H1 (cell line): ENCODE measurements at regions not wholly inside any gene's neighbourhood (a gene's known extent, or its start where the extent isn't known, plus 50 kb on each side); places are given as distances from the start of the nearest gene placed in this dataset.

ENCODE experiments used
- CTCF ChIA-PET: fragments of 300-600 bp; sonication (Branson Sonifier 250); formaldehyde crosslinking; loops from one replicate; lab custom pipeline; 2021; ENCODE audit not compliant: partially characterized antibody; lab: Charles Lee
- POLR2A ChIA-PET: fragments of 300-600 bp; sonication (Branson Sonifier 250); formaldehyde crosslinking; loops from one replicate; lab custom pipeline; 2021; ENCODE audit warnings: inconsistent platforms; ENCODE audit not compliant: partially characterized antibody; lab: Charles Lee
- DNase-seq, 2 experiments: peaks; one replicate each; pipeline versions ENCODE4 v3.0.0 to v3.0.0-alpha.2; 2010 to 2022; ENCODE audit warnings: low spot score in 2 of 2, low read depth in 1 of 2, mixed read lengths in 1 of 2
- FAIRE-seq: peaks from 2 replicates; lab custom pipeline; 2011; peaks lifted over from hg19 to GRCh38; lab: Jason Lieb, UNC
- H2AFZ ChIP-seq: 2 replicates; pipeline ENCODE4 v1.8.1; 2012; ENCODE audit warnings: low read length, inconsistent platforms
- H2AK5ac ChIP-seq: 2 replicates; pipeline ENCODE4 v1.6.1; 2013; ENCODE audit warnings: low read depth, low read length
- H2BK120ac ChIP-seq: replicated peaks from 2 replicates; pipeline ENCODE3; 2013; ENCODE audit warnings: low read depth, low read length, inconsistent platforms
- H2BK12ac ChIP-seq: 2 replicates; pipeline ENCODE4 v1.6.1; 2013; ENCODE audit warnings: low read depth, low read length
- H2BK15ac ChIP-seq: 2 replicates; pipeline ENCODE4 v1.6.1; 2013; ENCODE audit warnings: low read length
- H2BK20ac ChIP-seq: 2 replicates; pipeline ENCODE4 v1.6.1; 2013; ENCODE audit warnings: low read length
- H2BK5ac ChIP-seq: 2 replicates; pipeline ENCODE4 v1.6.1; 2013; ENCODE audit warnings: low read depth, low read length
- H3K14ac ChIP-seq: 2 replicates; pipeline ENCODE4 v1.6.1; 2013; ENCODE audit warnings: inconsistent platforms; ENCODE audit not compliant: insufficient read length
- H3K18ac ChIP-seq: 2 replicates; pipeline ENCODE4 v1.6.1; 2013; ENCODE audit warnings: low read length; ENCODE audit errors: extremely low read depth
- H3K23ac ChIP-seq: 2 replicates; pipeline ENCODE4 v1.6.1; 2013; ENCODE audit warnings: inconsistent platforms; ENCODE audit not compliant: insufficient read length
- H3K23me2 ChIP-seq: 2 replicates; pipeline ENCODE4 v1.6.1; 2013; ENCODE audit warnings: low read depth, low read length
- H3K27ac ChIP-seq: 2 replicates; pipeline ENCODE4 v1.6.1; 2011; ENCODE audit warnings: low read depth, low read length, inconsistent platforms
- H3K27me3 ChIP-seq, 4 experiments: replicated peaks in 1 of 4; 1 replicate in 1 of 4; 2 replicates in 3 of 4; pipeline versions ENCODE4 v1.6.1 to v1.8.1; 2011 to 2013; ENCODE audit warnings: low read length in 3 of 4, mild to moderate bottlenecking in 3 of 4, inconsistent platforms in 2 of 4, mixed read lengths in 2 of 4, moderate library complexity in 1 of 4; ENCODE audit not compliant: control insufficient read depth in 3 of 4, insufficient read depth in 3 of 4; ENCODE audit errors: extremely low read depth in 1 of 4
- H3K36me3 ChIP-seq, 4 experiments: 2 replicates each; pipeline versions ENCODE4 v1.6.1 to v1.8.1; 2011 to 2013; ENCODE audit warnings: mild to moderate bottlenecking in 4 of 4, low read length in 3 of 4, moderate library complexity in 2 of 4, control low read depth in 1 of 4, inconsistent platforms in 1 of 4; ENCODE audit not compliant: insufficient read depth in 4 of 4, control insufficient read depth in 2 of 4
- H3K4ac ChIP-seq: replicated peaks from 2 replicates; pipeline ENCODE3; 2013; ENCODE audit warnings: low read length, low read depth, mixed read lengths, inconsistent platforms; ENCODE audit not compliant: insufficient read length
- H3K4me1 ChIP-seq, 4 experiments: replicated peaks in 1 of 4; 1 replicate in 1 of 4; 2 replicates in 3 of 4; pipeline versions ENCODE4 v1.6.1 to v1.8.1; 2011 to 2013; ENCODE audit warnings: low read length in 3 of 4, inconsistent platforms in 2 of 4, mixed read lengths in 1 of 4; ENCODE audit not compliant: insufficient read depth in 4 of 4, control insufficient read depth in 3 of 4
- H3K4me2 ChIP-seq, 2 experiments: 2 replicates each; pipeline versions ENCODE4 v1.6.1 to v1.8.1; 2011 to 2013; ENCODE audit warnings: low read depth in 2 of 2, low read length in 2 of 2, control low read depth in 1 of 2, inconsistent platforms in 1 of 2, mild to moderate bottlenecking in 1 of 2; ENCODE audit not compliant: insufficient read depth in 1 of 2
- H3K4me3 ChIP-seq, 4 experiments: fragments of 200-600, 300-600 bp in 1 of 4; sonication (generic), shearing (Covaris generic), sonication (Bioruptor Twin) in 1 of 4; 2 replicates each; pipeline versions ENCODE4 v1.5.1 to v1.8.1; 2011 to 2016; ENCODE audit warnings: low read length in 4 of 4, low read depth in 3 of 4, control low read depth in 2 of 4, inconsistent platforms in 2 of 4, mild to moderate bottlenecking in 2 of 4, mixed read lengths in 1 of 4, moderate library complexity in 1 of 4; ENCODE audit not compliant: insufficient read depth in 2 of 4; ENCODE audit errors: extremely low read depth in 1 of 4
- H3K56ac ChIP-seq: replicated peaks from 2 replicates; pipeline ENCODE3; 2013; ENCODE audit warnings: low read depth, mild to moderate bottlenecking, mixed read lengths, low read length, inconsistent platforms; ENCODE audit not compliant: insufficient read length
- H3K79me1 ChIP-seq: 2 replicates; pipeline ENCODE4 v1.6.1; 2013; ENCODE audit warnings: low read depth, low read length, control low read depth
- H3K79me2 ChIP-seq, 2 experiments: 2 replicates each; pipeline versions ENCODE4 v1.6.1 to v1.8.1; 2012 to 2013; ENCODE audit warnings: low read length in 2 of 2, mild to moderate bottlenecking in 2 of 2, inconsistent platforms in 1 of 2; ENCODE audit not compliant: insufficient read depth in 2 of 2, control insufficient read depth in 1 of 2
- H3K9ac ChIP-seq, 4 experiments: replicated peaks in 1 of 4; 1 replicate in 1 of 4; 2 replicates in 3 of 4; pipeline versions ENCODE4 v1.6.1 to v1.8.1; 2011 to 2013; ENCODE audit warnings: low read depth in 3 of 4, low read length in 3 of 4, control low read depth in 2 of 4, mild to moderate bottlenecking in 2 of 4, moderate library complexity in 2 of 4, inconsistent platforms in 1 of 4; ENCODE audit errors: extremely low read depth in 1 of 4
- H3K9me3 ChIP-seq, 2 experiments: 2 replicates each; pipeline versions ENCODE4 v1.6.1 to v1.8.1; 2012 to 2013; ENCODE audit warnings: mild to moderate bottlenecking in 2 of 2, moderate library complexity in 2 of 2, control low read depth in 1 of 2, inconsistent platforms in 1 of 2, low read depth in 1 of 2, low read length in 1 of 2, mixed read lengths in 1 of 2; ENCODE audit not compliant: insufficient read depth in 2 of 2
- H4K20me1 ChIP-seq, 2 experiments: replicated peaks in 1 of 2; 2 replicates each; pipeline versions ENCODE3 to v1.8.1; 2011 to 2013; ENCODE audit warnings: inconsistent platforms in 2 of 2, low read length in 2 of 2, mild to moderate bottlenecking in 1 of 2; ENCODE audit not compliant: insufficient read depth in 2 of 2, control insufficient read depth in 1 of 2
- H4K5ac ChIP-seq: 2 replicates; pipeline ENCODE4 v1.6.1; 2013; ENCODE audit warnings: low read length, low read depth, mixed read lengths, inconsistent platforms; ENCODE audit not compliant: insufficient read length
- H4K8ac ChIP-seq: 2 replicates; pipeline ENCODE4 v1.8.0; 2013; ENCODE audit warnings: mild to moderate bottlenecking, moderate library complexity, low read length, inconsistent platforms; ENCODE audit not compliant: insufficient read depth; ENCODE audit errors: extremely low read depth
- H4K91ac ChIP-seq: replicated peaks from 2 replicates; pipeline ENCODE3; 2013; ENCODE audit warnings: low read length, mixed read lengths, inconsistent platforms; ENCODE audit not compliant: insufficient read length
- BACH1 ChIP-seq: IDR thresholded peaks from 2 replicates; pipeline ENCODE4 v1.6.1; 2012; ENCODE audit warnings: low read length, improper control_type of control experiment
- BCL11A ChIP-seq, 2 experiments: IDR thresholded peaks; one replicate each; pipeline ENCODE4 v1.6.1; 2011; ENCODE audit warnings: low read depth in 2 of 2, low read length in 2 of 2, mild to moderate bottlenecking in 2 of 2
- NRF1 ChIP-seq: IDR thresholded peaks from 2 replicates; pipeline ENCODE4 v1.6.1; 2011; ENCODE audit warnings: mild to moderate bottlenecking, low read depth, low read length, improper control_type of control experiment
- USF2 ChIP-seq: IDR thresholded peaks from 2 replicates; pipeline ENCODE4 v1.6.1; 2011; ENCODE audit warnings: low read length, improper control_type of control experiment
- ZNF274 ChIP-seq: IDR thresholded peaks from 2 replicates; pipeline ENCODE4 v1.7.0; 2012; ENCODE audit warnings: low read length, borderline replicate concordance; ENCODE audit errors: extremely low read depth
- WGBS, 2 experiments: shearing (Covaris generic) in 1 of 2; methylation state at CpG; one replicate each; pipeline versions ENCODE4 v1.1.6 to v1.1.7; 2013 to 2015; ENCODE audit warnings: low lambda C conversion rate in 2 of 2, mixed read lengths in 2 of 2, inconsistent platforms in 1 of 2, low coverage in 1 of 2, missing lambda C conversion rate in 1 of 2; ENCODE audit not compliant: insufficient replicate concordance in 2 of 2, insufficient coverage in 1 of 2, insufficient read length in 1 of 2; ENCODE audit errors: extremely low coverage in 1 of 2, missing lambda C conversion rate in 1 of 2; 5-methylcytosine and 5-hydroxymethylcytosine counted together

- Histone ChIP-seq H2BK120ac (no peak overlapping the region), H4K20me1 (no peaks in the 10 kb centered on the region), H3K27me3 (no peaks in the 10 kb centered on the region), H4K5ac (no peak overlapping the region), H3K79me2 (no peaks in the 10 kb centered on the region), H3K4me1 (no peaks in the 10 kb centered on the region), H2BK20ac (no peak overlapping the region), H3K36me3 (no peaks in the 10 kb centered on the region), H3K79me1 (no peaks in the 10 kb centered on the region), H2AK5ac (no peak overlapping the region), H3K23me2 (no peaks in the 10 kb centered on the region), H4K8ac (no peak overlapping the region), H3K18ac (no peak overlapping the region), H3K23ac (no peak overlapping the region), H2AFZ (no peak overlapping the region), H3K4me2 (no peak overlapping the region), H2BK15ac (no peak overlapping the region), H4K91ac (no peak overlapping the region), H2BK5ac (no peak overlapping the region), H3K14ac (no peak overlapping the region), H3K9me3 (peaks cover 78 to 97% of the 10 kb centered on the region in 2 experiments), H3K9ac (no peak overlapping the region), H3K4me3 (no peak overlapping the region), H3K4ac (no peak overlapping the region), H3K56ac (no peak overlapping the region), H3K27ac (no peak overlapping the region), H2BK12ac (no peak overlapping the region)
- ChIA-PET CTCF (no interaction called here), POLR2A (no interaction called here)
- 70% methylated on average over 5 of the region's 9 CpGs; no CpG with 5 or more reads in 1 of the 2 experiments for WGBS, 2 experiments
- DNase-seq (no peak), FAIRE-seq (no peak)
- TF ChIP-seq USF2 (no peak), BACH1 (no peak), BCL11A (IDR thresholded peaks at IDR 0.05; ENCODE audit: low read depth in 2 of 2, low read length in 2 of 2) (no peak), ZNF274 (no peak), NRF1 (no peak)
These were observed 647.3 kb upstream of the DEFB115 start for GRCh38 chr20:30610029-30610693.
